GM23338 (cell line): ENCODE measurements at regions not wholly inside any gene's neighbourhood (a gene's known extent, or its start where the extent isn't known, plus 50 kb on each side); places are given as distances from the start of the nearest gene placed in this dataset.

Source experiments
- ATAC-seq: fragments of 200-7000 bp; cut with Tn5 transposase; 3 replicates; pipeline ENCODE4 v1.9.1; 2020
- DNase-seq: peaks from one replicate; pipeline ENCODE4 v3.0.0-alpha.2; 2015; ENCODE audit warnings: low spot score
- H2AFZ ChIP-seq: fragments of 200-600 bp; sonication (generic); 2 replicates; pipeline ENCODE4 v1.8.0; 2016; ENCODE audit warnings: antibody characterized with exemption, mild to moderate bottlenecking, moderate library complexity
- H3F3A ChIP-seq: fragments of 200-600 bp; sonication (generic); replicated peaks from 2 replicates; pipeline ENCODE4 v1.8.0; 2017; ENCODE audit warnings: antibody characterized with exemption, mixed run types, low read depth
- H3K27ac ChIP-seq: fragments of 200-600 bp; sonication (generic); 2 replicates; pipeline ENCODE4 v1.6.1; 2016; ENCODE audit warnings: low read depth
- H3K27me3 ChIP-seq: fragments of 200-600 bp; sonication (generic); 2 replicates; pipeline ENCODE4 v1.8.0; 2016; ENCODE audit warnings: mild to moderate bottlenecking, mixed run types, moderate library complexity; ENCODE audit not compliant: insufficient read depth
- H3K36me3 ChIP-seq: fragments of 200-600 bp; sonication (generic); 2 replicates; pipeline ENCODE4 v1.8.0; 2016; ENCODE audit warnings: mild to moderate bottlenecking; ENCODE audit not compliant: insufficient read depth
- H3K4me1 ChIP-seq: fragments of 200-600 bp; sonication (generic); 2 replicates; pipeline ENCODE4 v1.8.0; 2016; ENCODE audit warnings: mild to moderate bottlenecking, moderate library complexity; ENCODE audit not compliant: insufficient read depth
- H3K4me2 ChIP-seq: fragments of 200-600 bp; sonication (generic); 2 replicates; pipeline ENCODE4 v1.7.1; 2017; ENCODE audit warnings: mixed run types
- H3K4me3 ChIP-seq: fragments of 200-600 bp; sonication (generic); 2 replicates; pipeline ENCODE4 v1.6.1; 2016; ENCODE audit warnings: mixed run types
- H3K79me2 ChIP-seq: fragments of 200-600 bp; sonication (generic); replicated peaks from 2 replicates; pipeline ENCODE4 v1.8.0; 2017; ENCODE audit warnings: mild to moderate bottlenecking; ENCODE audit not compliant: insufficient read depth
- H3K9me2 ChIP-seq: fragments of 200-600 bp; sonication (generic); 2 replicates; pipeline ENCODE4 v1.8.0; 2017; ENCODE audit not compliant: insufficient read depth
- H4K20me1 ChIP-seq: fragments of 200-600 bp; sonication (generic); replicated peaks from 2 replicates; pipeline ENCODE4 v1.8.0; 2017; ENCODE audit warnings: mild to moderate bottlenecking; ENCODE audit not compliant: insufficient read depth
- H3K27ac Mint-ChIP-seq: 2 replicates; pipeline ENCODE4 v1.8.0; 2020; ENCODE audit warnings: inconsistent platforms, mild to moderate bottlenecking, moderate library complexity, mixed read lengths
- H3K27me3 Mint-ChIP-seq: 3 replicates; pipeline ENCODE4 v1.8.0; 2022; ENCODE audit warnings: low read depth, mild to moderate bottlenecking, moderate library complexity, mixed read lengths, inconsistent platforms; ENCODE audit not compliant: insufficient read depth, poor library complexity
- H3K36me3 Mint-ChIP-seq: 3 replicates; pipeline ENCODE4 v1.8.0; 2021; ENCODE audit warnings: low read depth, mild to moderate bottlenecking, inconsistent platforms, moderate library complexity, mixed read lengths
- H3K4me1 Mint-ChIP-seq: 3 replicates; pipeline ENCODE4 v1.8.0; 2020; ENCODE audit warnings: mild to moderate bottlenecking, inconsistent platforms, mixed read lengths
- H3K4me3 Mint-ChIP-seq: 3 replicates; pipeline ENCODE4 v1.8.0; 2021; ENCODE audit warnings: moderate library complexity, mild to moderate bottlenecking, inconsistent platforms, mixed read lengths
- H3K9me3 Mint-ChIP-seq: 3 replicates; pipeline ENCODE4 v1.8.0; 2020; ENCODE audit warnings: moderate library complexity, mild to moderate bottlenecking, inconsistent platforms, mixed read lengths
- CREB1 ChIP-seq: fragments of 250-450 bp; sonication (Bioruptor Pico); IDR thresholded peaks from 2 replicates; pipeline ENCODE4 v1.5.0; 2020; ENCODE audit warnings: low read depth, mild to moderate bottlenecking, moderate library complexity
- ETS1 ChIP-seq: IDR thresholded peaks from 2 replicates; pipeline ENCODE4 v1.6.1; 2016; ENCODE audit warnings: antibody characterized with exemption
- EZH2 ChIP-seq: fragments of 200-600 bp; sonication (generic); IDR thresholded peaks from one replicate; pipeline ENCODE4 v1.8.0; 2017; ENCODE audit warnings: antibody characterized with exemption, mild to moderate bottlenecking, low read depth; ENCODE audit not compliant: unreplicated experiment
- EZH2phosphoT487 ChIP-seq: fragments of 200-600 bp; sonication (generic); IDR thresholded peaks from one replicate; pipeline ENCODE4 v1.8.1; 2018; ENCODE audit warnings: antibody characterized with exemption; ENCODE audit not compliant: unreplicated experiment
- JUNB ChIP-seq: IDR thresholded peaks from one replicate; pipeline ENCODE4 v1.6.1; 2016; ENCODE audit warnings: antibody characterized with exemption; ENCODE audit not compliant: unreplicated experiment
- NANOG ChIP-seq: IDR thresholded peaks from 2 replicates; pipeline ENCODE4 v1.6.1; 2016; ENCODE audit warnings: antibody characterized with exemption, borderline replicate concordance
- POLR2AphosphoS5 ChIP-seq: IDR thresholded peaks from 2 replicates; pipeline ENCODE4 v1.6.1; 2016; ENCODE audit warnings: antibody characterized with exemption, low read depth
- REST ChIP-seq: IDR thresholded peaks from one replicate; pipeline ENCODE4 v1.6.1; 2018; ENCODE audit warnings: antibody characterized with exemption; ENCODE audit not compliant: unreplicated experiment
- STAT1 ChIP-seq: IDR thresholded peaks from one replicate; pipeline ENCODE4 v1.6.1; 2016; ENCODE audit warnings: antibody characterized with exemption; ENCODE audit not compliant: unreplicated experiment
- ZNF114 ChIP-seq: fragments of 250-450 bp; sonication (Bioruptor Pico); IDR thresholded peaks from 2 replicates; pipeline ENCODE4 v1.5.0; 2020; ENCODE audit warnings: mild to moderate bottlenecking, moderate library complexity
- ZNF331 ChIP-seq: fragments of 250-450 bp; sonication (Bioruptor Pico); IDR thresholded peaks from 2 replicates; pipeline ENCODE4 v1.5.0; 2020; ENCODE audit warnings: low read depth, mild to moderate bottlenecking, moderate library complexity

- H3K36me3 Mint-ChIP-seq = no peaks in the 10 kb centered on the region
Observed at GRCh38 chr2:105570757-105571156, 171.9 kb upstream of the FHL2 start.

GRCh38 chr2:105570326-105570725, 171.5 kb upstream of the FHL2 start:
- H2AFZ ChIP-seq = no peak overlapping the region
- no peaks in the 10 kb centered on the region for H3F3A ChIP-seq
- no peaks in the 10 kb centered on the region for H4K20me1 ChIP-seq
- ATAC-seq = no peak
- no peaks in the 10 kb centered on the region for H3K4me1 ChIP-seq
- H3K27ac Mint-ChIP-seq = no peak overlapping the region; the same call in 1 of the 2 replicates
- H3K27me3 ChIP-seq = no peaks in the 10 kb centered on the region
- no peak overlapping the region for H3K4me3 Mint-ChIP-seq
- H3K36me3 Mint-ChIP-seq = no peaks in the 10 kb centered on the region
- H3K27ac ChIP-seq = no peak overlapping the region
- no peaks in the 10 kb centered on the region for H3K79me2 ChIP-seq
- no peak for DNase-seq
- H3K9me2 ChIP-seq = no peaks in the 10 kb centered on the region
- H3K4me1 Mint-ChIP-seq = peaks cover 3% of the 10 kb centered on the region; the same call in 2 of the 3 replicates
- no peaks in the 10 kb centered on the region for H3K9me3 Mint-ChIP-seq
- H3K36me3 ChIP-seq = no peaks in the 10 kb centered on the region
- H3K4me2 ChIP-seq = no peak overlapping the region
- H3K4me3 ChIP-seq = no peak overlapping the region
- H3K27me3 Mint-ChIP-seq = peaks cover 2% of the 10 kb centered on the region
- TF ChIP-seq EZH2 (no peak), EZH2phosphoT487 (no peak), ZNF114 (CRISPR knock-in tag) (no peak), ZNF331 (CRISPR knock-in tag) (no peak), CREB1 (CRISPR knock-in tag) (no peak), REST (no peak), NANOG (no peak), JUNB (no peak), POLR2AphosphoS5 (no peak), ETS1 (no peak), STAT1 (no peak)

More at GRCh38 chr2:105570757-105571156, 171.9 kb upstream of the FHL2 start:
- Histone ChIP-seq H3K27ac (no peak overlapping the region), H3K79me2 (no peaks in the 10 kb centered on the region), H3K4me2 (no peak overlapping the region), H3K27me3 (no peaks in the 10 kb centered on the region), H4K20me1 (no peaks in the 10 kb centered on the region), H3K4me1 (no peaks in the 10 kb centered on the region), H3K36me3 (no peaks in the 10 kb centered on the region), H3K9me2 (no peaks in the 10 kb centered on the region), H2AFZ (no peak overlapping the region), H3F3A (no peaks in the 10 kb centered on the region), H3K4me3 (no peak overlapping the region)
- DNase-seq = no peak
- TF ChIP-seq ETS1 = no peak
- no peak overlapping the region for H3K27ac Mint-ChIP-seq
- no peaks in the 10 kb centered on the region for H3K9me3 Mint-ChIP-seq
- peaks cover 2% of the 10 kb centered on the region for H3K27me3 Mint-ChIP-seq
- peaks cover 5% of the 10 kb centered on the region; the same call in 2 of the 3 replicates for H3K4me1 Mint-ChIP-seq
- no peak overlapping the region for H3K4me3 Mint-ChIP-seq
- ATAC-seq = no peak; the same call in 2 of the 3 replicates
